T-cell (primary cell): ENCODE measurements at regions not wholly inside any gene's neighbourhood (a gene's known extent, or its start where the extent isn't known, plus 50 kb on each side); places are given as distances from the start of the nearest gene placed in this dataset.

Experiments used
- ATAC-seq, 4 experiments: fragments of 200-7000 bp in 3 of 4; fragments of 150-1000 bp in 1 of 4; cut with Tn5 transposase; replicated peaks in 1 of 4; 1 replicate in 3 of 4; 2 replicates in 1 of 4; pipeline ENCODE4 v1.10.0; 2021; ENCODE audit warnings: moderate library complexity in 3 of 4, mild to moderate bottlenecking in 2 of 4, moderate number of reproducible peaks in 1 of 4
- CTCF ChIA-PET, 2 donors: fragments of 300-600 bp; sonication (Branson Sonifier 250); formaldehyde crosslinking; loops; one replicate each; lab custom pipeline; 2022; ENCODE audit warnings: antibody characterized with exemption in 2 of 2; lab: Charles Lee
- POLR2A ChIA-PET, 2 donors: fragments of 300-600 bp; sonication (Branson Sonifier 250); formaldehyde crosslinking; loops; one replicate each; lab custom pipeline; 2022; ENCODE audit warnings: antibody characterized with exemption in 2 of 2; lab: Charles Lee
- DNase-seq, 35 experiments: peaks; one replicate each; pipeline versions ENCODE4 v3.0.0 to v3.0.0-alpha.2; 2013 to 2023
- H3K27ac ChIP-seq: one replicate; pipeline ENCODE4 v1.5.1; 2013; ENCODE audit warnings: low read length
- H3K27me3 ChIP-seq, 2 experiments: replicated peaks in 1 of 2; 1 replicate in 1 of 2; 2 replicates in 1 of 2; pipeline versions ENCODE4 v1.6.1 to v1.7.0; 2013; ENCODE audit warnings: low read length in 1 of 2, mixed read lengths in 1 of 2; ENCODE audit not compliant: control insufficient read depth in 2 of 2, insufficient read depth in 2 of 2; ENCODE audit errors: extremely low read depth in 1 of 2
- H3K36me3 ChIP-seq, 2 donors: 1 replicate in 1 of 2; 2 replicates in 1 of 2; pipeline versions ENCODE4 v1.6.1 to v1.7.0; 2013; ENCODE audit warnings: low read length in 1 of 2; ENCODE audit not compliant: control insufficient read depth in 2 of 2, insufficient read depth in 1 of 2; ENCODE audit errors: extremely low read depth in 1 of 2
- H3K4me1 ChIP-seq, 2 experiments: 1 replicate in 1 of 2; 2 replicates in 1 of 2; pipeline versions ENCODE4 v1.6.1 to v1.7.0; 2013; ENCODE audit warnings: low read length in 2 of 2, mixed read lengths in 1 of 2; ENCODE audit not compliant: insufficient read depth in 2 of 2, control insufficient read depth in 1 of 2; ENCODE audit errors: extremely low read depth in 1 of 2
- H3K4me3 ChIP-seq, 2 donors: 1 replicate in 1 of 2; 2 replicates in 1 of 2; pipeline versions ENCODE4 v1.5.1 to v1.7.0; 2013; ENCODE audit warnings: mild to moderate bottlenecking in 2 of 2, low read length in 1 of 2, moderate library complexity in 1 of 2; ENCODE audit not compliant: control insufficient read depth in 1 of 2; ENCODE audit errors: extremely low read depth in 1 of 2
- H3K9me3 ChIP-seq: 2 replicates; pipeline ENCODE4 v1.7.0; 2013
- H3K27ac Mint-ChIP-seq, 2 donors: one replicate each; pipeline ENCODE4 v1.8.0; 2020 to 2021; ENCODE audit warnings: mild to moderate bottlenecking in 2 of 2, mixed read lengths in 2 of 2
- H3K27me3 Mint-ChIP-seq, 2 donors: one replicate each; pipeline ENCODE4 v1.8.0; 2021 to 2022; ENCODE audit warnings: mixed read lengths in 2 of 2
- H3K36me3 Mint-ChIP-seq: one replicate; pipeline ENCODE4 v1.8.0; 2021; ENCODE audit warnings: mixed read lengths
- H3K4me1 Mint-ChIP-seq, 3 donors: one replicate each; pipeline ENCODE4 v1.8.0; 2020 to 2022; ENCODE audit warnings: mixed read lengths in 3 of 3, mild to moderate bottlenecking in 1 of 3
- H3K4me3 Mint-ChIP-seq, 3 donors: one replicate each; pipeline ENCODE4 v1.8.0; 2020 to 2022; ENCODE audit warnings: mild to moderate bottlenecking in 3 of 3, mixed read lengths in 3 of 3, moderate library complexity in 3 of 3
- H3K9me3 Mint-ChIP-seq, 3 donors: one replicate each; pipeline ENCODE4 v1.8.0; 2020 to 2022; ENCODE audit warnings: mixed read lengths in 3 of 3
- WGBS: methylation state at CpG from one replicate; pipeline ENCODE4 v1.1.5; 2013; ENCODE audit warnings: missing lambda C conversion rate; ENCODE audit not compliant: insufficient coverage; 5-methylcytosine and 5-hydroxymethylcytosine counted together

- no peaks in the 10 kb centered on the region for H3K36me3 Mint-ChIP-seq
- POLR2A ChIA-PET, result no interaction called here
Measured at GRCh38 chr20:40441771-40442170, 247.3 kb downstream of the MAFB start.

DNA sequence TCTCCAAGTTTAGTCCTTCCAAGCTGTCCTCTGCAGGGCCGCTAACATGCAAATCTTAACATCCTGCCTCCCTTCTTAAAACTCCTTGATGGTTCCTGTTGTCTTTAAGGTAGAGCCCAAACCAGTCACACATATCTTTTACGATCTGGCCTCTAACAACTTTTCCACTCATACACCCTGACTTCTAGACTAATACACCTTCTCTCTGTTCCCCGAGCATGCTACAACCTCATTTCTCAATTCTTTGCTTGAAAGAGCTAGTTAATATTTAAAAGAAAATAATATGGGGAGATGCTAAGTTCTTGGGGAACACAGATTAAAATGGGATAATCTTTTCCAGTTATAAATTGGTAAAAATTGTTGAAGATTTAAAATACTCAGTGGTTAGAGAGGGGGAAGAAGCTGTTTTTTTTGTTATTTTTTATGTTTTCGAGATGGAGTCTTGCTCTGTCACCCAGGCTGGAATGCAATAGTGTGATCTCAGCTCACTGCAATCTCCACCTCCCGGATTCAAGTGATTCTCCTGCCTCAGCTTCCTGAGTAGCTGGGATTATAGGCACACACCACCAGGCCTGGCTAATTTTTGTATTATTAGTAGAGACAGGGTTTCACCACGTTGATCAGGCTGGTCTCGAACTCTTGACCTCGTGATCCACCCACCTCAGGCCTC lies 250.7 kb downstream of the MAFB start:
- Histone ChIP-seq H3K27ac (no peak overlapping the region), H3K27me3 (peaks cover 0 to 9% of the 10 kb centered on the region in 2 experiments), H3K4me1 (no peaks in the 10 kb centered on the region), H3K36me3 (no peaks in the 10 kb centered on the region), H3K9me3 (no peaks in the 10 kb centered on the region), H3K4me3 (no peak overlapping the region)
- DNase-seq, result no peak
- no peaks in the 10 kb centered on the region for H3K36me3 Mint-ChIP-seq
- 69% methylated on average over 5 of the region's 8 CpGs for WGBS
- H3K27ac Mint-ChIP-seq, result no peak overlapping the region
- H3K9me3 Mint-ChIP-seq, result no peaks in the 10 kb centered on the region
- H3K4me1 Mint-ChIP-seq, result no peaks in the 10 kb centered on the region
- no peak for ATAC-seq
- peaks cover 0 to 5% of the 10 kb centered on the region in 2 donors for H3K27me3 Mint-ChIP-seq
- ChIA-PET POLR2A (no interaction called here), CTCF (no interaction called here)
- no peak overlapping the region for H3K4me3 Mint-ChIP-seq

More at GRCh38 chr20:40441771-40442170, 247.3 kb downstream of the MAFB start:
- 88% methylated on average over 2 of the region's 3 CpGs for WGBS
- no peaks in the 10 kb centered on the region for H3K4me1 Mint-ChIP-seq
- H3K27me3 ChIP-seq, result peaks cover 0 to 5% of the 10 kb centered on the region in 2 experiments
- H3K4me3 ChIP-seq, result no peak overlapping the region
- no peaks in the 10 kb centered on the region for H3K4me1 ChIP-seq
- CTCF ChIA-PET, result no interaction called here
- H3K27me3 Mint-ChIP-seq, result peaks cover 4 to 11% of the 10 kb centered on the region in 2 donors
- no peak overlapping the region for H3K4me3 Mint-ChIP-seq
- H3K27ac Mint-ChIP-seq, result no peak overlapping the region
- no peaks in the 10 kb centered on the region for H3K36me3 ChIP-seq
- H3K9me3 ChIP-seq, result no peaks in the 10 kb centered on the region
- H3K27ac ChIP-seq, result no peak overlapping the region
- no peak for ATAC-seq
- H3K9me3 Mint-ChIP-seq, result no peaks in the 10 kb centered on the region
- DNase-seq, result no peak

DNA sequence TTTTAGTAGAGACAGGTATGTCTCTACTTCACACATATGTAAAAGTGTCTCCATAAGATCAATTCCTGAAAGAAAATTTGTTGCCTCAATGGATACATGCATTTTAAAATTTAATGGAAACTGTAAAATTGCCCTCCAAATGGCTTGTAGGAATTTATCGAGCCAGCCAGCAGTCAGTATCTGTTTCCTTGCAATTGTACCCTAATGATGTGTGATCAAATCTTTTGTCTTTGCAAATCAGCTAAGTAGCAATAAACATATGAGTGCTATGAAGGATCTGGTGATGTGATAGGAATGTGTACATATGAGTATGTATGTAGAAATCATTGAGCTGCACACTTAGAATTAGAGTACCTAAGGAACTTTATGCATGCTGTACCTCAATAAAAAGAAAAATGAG lies 253.0 kb downstream of the MAFB start:
- no peak for ATAC-seq
- Mint-ChIP-seq H3K36me3 (no peaks in the 10 kb centered on the region), H3K4me3 (no peak overlapping the region), H3K27me3 (peaks cover 2 to 5% of the 10 kb centered on the region in 2 donors), H3K9me3 (peaks cover 0 to 3% (median 0%) of the 10 kb centered on the region in 3 donors), H3K4me1 (no peaks in the 10 kb centered on the region), H3K27ac (no peak overlapping the region)
- Histone ChIP-seq H3K27me3 (peaks cover 0 to 9% of the 10 kb centered on the region in 2 experiments), H3K4me1 (no peaks in the 10 kb centered on the region), H3K4me3 (no peak overlapping the region), H3K9me3 (no peaks in the 10 kb centered on the region), H3K27ac (no peak overlapping the region), H3K36me3 (no peaks in the 10 kb centered on the region)
- no peak for DNase-seq
- CTCF ChIA-PET, result interaction anchor here in 1 of 2 donors (0.5 kb wide), 1 partner anchor 188 kb away, joined by 3 read pairs; no protein-coding TSS in a partner anchor
- POLR2A ChIA-PET, result no interaction called here
- WGBS, result no CpG with 5 or more reads among the region's 1 CpG

DNA sequence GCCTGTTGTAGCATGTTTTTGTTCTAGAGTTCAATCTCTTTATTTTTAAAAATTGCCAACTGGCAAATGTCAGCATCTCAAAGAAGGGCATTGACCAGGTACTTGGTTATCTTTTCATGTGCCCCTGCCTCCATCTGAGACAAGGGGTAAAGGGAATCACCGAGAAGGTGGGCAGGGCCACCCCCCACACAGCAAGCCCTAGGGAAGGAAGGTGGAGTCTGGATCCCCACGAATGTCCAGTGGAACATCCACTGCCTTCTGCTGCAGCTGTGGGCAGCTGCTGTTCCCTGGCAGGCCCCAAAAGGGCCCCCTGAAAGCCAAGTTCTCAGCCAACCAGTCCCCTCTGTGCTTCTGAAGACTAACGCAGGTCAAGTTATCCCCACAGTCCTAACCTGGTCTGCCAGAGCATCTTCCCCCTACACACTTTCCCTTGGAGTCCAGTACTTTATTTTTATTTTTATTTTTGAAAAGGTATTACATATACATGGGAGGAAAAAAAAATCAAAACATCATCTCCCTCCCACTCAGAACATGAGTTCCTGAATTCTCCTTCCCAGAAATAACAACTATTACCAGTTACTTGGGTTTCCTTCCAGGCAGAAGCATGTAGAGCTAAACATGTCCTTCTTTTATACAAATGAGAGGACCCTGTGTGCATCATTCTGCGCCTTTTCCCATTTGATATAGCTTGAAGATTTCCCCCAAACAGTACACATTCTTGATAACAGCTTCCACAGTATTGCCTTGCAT lies 253.7 kb downstream of the MAFB start:
- Histone ChIP-seq H3K27me3 (peaks cover 0 to 9% of the 10 kb centered on the region in 2 experiments), H3K4me1 (no peaks in the 10 kb centered on the region), H3K9me3 (no peaks in the 10 kb centered on the region), H3K36me3 (no peaks in the 10 kb centered on the region), H3K4me3 (no peak overlapping the region), H3K27ac (no peak overlapping the region)
- no peaks in the 10 kb centered on the region for H3K36me3 Mint-ChIP-seq
- CTCF ChIA-PET, result interaction anchor here in 1 of 2 donors (0.5 kb wide), 1 partner anchor 188 kb away, joined by 3 read pairs; no protein-coding TSS in a partner anchor
- peaks cover 0 to 3% (median 0%) of the 10 kb centered on the region in 3 donors for H3K9me3 Mint-ChIP-seq
- no peak overlapping the region for H3K27ac Mint-ChIP-seq
- POLR2A ChIA-PET, result no interaction called here
- DNase-seq (no peak), ATAC-seq (no peak)
- H3K27me3 Mint-ChIP-seq, result peaks cover 6% of the 10 kb centered on the region in 2 donors
- no peaks in the 10 kb centered on the region for H3K4me1 Mint-ChIP-seq
- no peak overlapping the region for H3K4me3 Mint-ChIP-seq
- WGBS, result 57% methylated on average over 1 of the region's 4 CpGs

- Histone ChIP-seq H3K36me3 (no peaks in the 10 kb centered on the region), H3K4me3 (no peak overlapping the region), H3K27me3 (peaks cover 0 to 9% of the 10 kb centered on the region in 2 experiments), H3K4me1 (no peaks in the 10 kb centered on the region), H3K27ac (no peak overlapping the region), H3K9me3 (no peaks in the 10 kb centered on the region)
- Mint-ChIP-seq H3K4me3 (no peak overlapping the region), H3K27ac (no peak overlapping the region), H3K4me1 (no peaks in the 10 kb centered on the region), H3K27me3 (peaks cover 6% of the 10 kb centered on the region in 2 donors), H3K9me3 (peaks cover 0 to 3% (median 0%) of the 10 kb centered on the region in 3 donors), H3K36me3 (no peaks in the 10 kb centered on the region)
- ATAC-seq, result no peak
- ChIA-PET POLR2A (no interaction called here), CTCF (no interaction called here)
- DNase-seq, result no peak
- 58% methylated on average over 2 of the region's 4 CpGs for WGBS
Measured at GRCh38 chr20:40434122-40434521, 254.9 kb downstream of the MAFB start.

GRCh38 chr20:40433341-40433861 lies 255.6 kb downstream of the MAFB start:
- 79% methylated on average over 5 of the region's 8 CpGs for WGBS
- Histone ChIP-seq H3K4me3 (no peak overlapping the region), H3K27me3 (peaks cover 0 to 9% of the 10 kb centered on the region in 2 experiments), H3K36me3 (no peaks in the 10 kb centered on the region), H3K9me3 (no peaks in the 10 kb centered on the region), H3K27ac (no peak overlapping the region), H3K4me1 (no peaks in the 10 kb centered on the region)
- Mint-ChIP-seq H3K4me1 (no peaks in the 10 kb centered on the region), H3K9me3 (peaks cover 0 to 3% (median 0%) of the 10 kb centered on the region in 3 donors), H3K27me3 (peaks cover 6% of the 10 kb centered on the region in 2 donors), H3K36me3 (no peaks in the 10 kb centered on the region), H3K27ac (no peak overlapping the region), H3K4me3 (no peak overlapping the region)
- ATAC-seq (peak in 1 of 4 experiments; percentile 19), DNase-seq (no peak)
- ChIA-PET CTCF (no interaction called here), POLR2A (no interaction called here)
